SK-N-SH (cell line): ENCODE measurements at regions not wholly inside any gene's neighbourhood (a gene's known extent, or its start where the extent isn't known, plus 50 kb on each side); places are given as distances from the start of the nearest gene placed in this dataset.

Experiments
- CTCF ChIA-PET: fragments of 300-600, 350-600 bp; formaldehyde crosslinking; extraction: SDS; loops from one replicate; lab custom pipeline; 2021; lab: Yijun Ruan, JAX
- POLR2A ChIA-PET: fragments of 350-600 bp; sonication (Branson Sonifier 250); formaldehyde crosslinking; extraction: SDS; loops from one replicate; lab custom pipeline; 2020; ENCODE audit warnings: antibody characterized with exemption, inconsistent platforms; lab: Yijun Ruan, JAX
- DNase-seq: peaks from one replicate; pipeline ENCODE4 v3.0.0; 2012
- H2AFZ ChIP-seq: fragments of 200-600 bp; sonication (generic); 2 replicates; pipeline ENCODE4 v1.8.1; 2016; ENCODE audit warnings: antibody characterized with exemption, mild to moderate bottlenecking, low read depth
- H3F3A ChIP-seq: fragments of 200-600 bp; sonication (generic); replicated peaks from 2 replicates; pipeline ENCODE3; 2016; ENCODE audit warnings: antibody characterized with exemption, mild to moderate bottlenecking; ENCODE audit not compliant: insufficient read depth
- H3K27ac ChIP-seq, 2 experiments: fragments of 200-500 bp in 1 of 2; fragments of 200-600 bp in 1 of 2; sonication (Bioruptor generic) in 1 of 2; sonication (generic), shearing (Covaris generic) in 1 of 2; 2 replicates each; pipeline versions ENCODE4 v1.5.1 to v1.6.1; 2014 to 2016; ENCODE audit warnings: low read depth in 2 of 2, inconsistent platforms in 1 of 2, low read length in 1 of 2, mild to moderate bottlenecking in 1 of 2, mixed read lengths in 1 of 2
- H3K27me3 ChIP-seq: fragments of 200-600 bp; sonication (generic), shearing (Covaris generic); 2 replicates; pipeline ENCODE4 v1.6.1; 2016; ENCODE audit warnings: mixed run types; ENCODE audit not compliant: insufficient read depth
- H3K36me3 ChIP-seq, 2 experiments: fragments of 200-500 bp in 1 of 2; fragments of 200-600 bp in 1 of 2; sonication (Bioruptor generic) in 1 of 2; sonication (generic) in 1 of 2; replicated peaks in 1 of 2; 2 replicates each; pipeline versions ENCODE3 to v1.5.1; 2014 to 2016; ENCODE audit warnings: low read length in 1 of 2, mild to moderate bottlenecking in 1 of 2; ENCODE audit not compliant: insufficient read depth in 2 of 2, control insufficient read depth in 1 of 2
- H3K4me1 ChIP-seq, 2 experiments: fragments of 200-500 bp in 1 of 2; fragments of 200-600 bp in 1 of 2; sonication (Bioruptor generic) in 1 of 2; sonication (generic), shearing (Covaris generic) in 1 of 2; 2 replicates each; pipeline versions ENCODE4 v1.5.1 to v1.6.1; 2014 to 2016; ENCODE audit warnings: low read depth in 1 of 2, low read length in 1 of 2, mixed run types in 1 of 2; ENCODE audit not compliant: insufficient read depth in 2 of 2, control insufficient read depth in 1 of 2
- H3K4me2 ChIP-seq: fragments of 200-600 bp; sonication (generic), shearing (Covaris generic); 2 replicates; pipeline ENCODE4 v1.6.1; 2017; ENCODE audit warnings: mixed run types
- H3K4me3 ChIP-seq, 2 experiments: fragments of 200-500 bp in 1 of 2; fragments of 200-600 bp in 1 of 2; sonication (Bioruptor generic) in 1 of 2; sonication (generic), shearing (Covaris generic) in 1 of 2; 2 replicates each; pipeline versions ENCODE4 v1.5.1 to v1.8.1; 2014 to 2016; ENCODE audit warnings: low read depth in 2 of 2, inconsistent platforms in 1 of 2, low read length in 1 of 2, mild to moderate bottlenecking in 1 of 2, mixed read lengths in 1 of 2, moderate library complexity in 1 of 2
- H3K79me2 ChIP-seq: fragments of 200-600 bp; sonication (generic); 2 replicates; pipeline ENCODE4 v1.8.1; 2017; ENCODE audit warnings: mild to moderate bottlenecking; ENCODE audit not compliant: insufficient read depth
- H3K9ac ChIP-seq: fragments of 200-600 bp; sonication (generic); 2 replicates; pipeline ENCODE4 v1.6.1; 2017; ENCODE audit warnings: mixed run types
- H3K9me2 ChIP-seq: fragments of 200-600 bp; sonication (generic); 2 replicates; pipeline ENCODE4 v1.6.1; 2017; ENCODE audit warnings: mixed run types
- H3K9me3 ChIP-seq: fragments of 200-600 bp; sonication (generic); 2 replicates; pipeline ENCODE4 v1.6.1; 2017; ENCODE audit warnings: mixed run types, mild to moderate bottlenecking, moderate library complexity
- H4K20me1 ChIP-seq: fragments of 200-600 bp; sonication (generic); 2 replicates; pipeline ENCODE4 v1.6.1; 2017; ENCODE audit warnings: mild to moderate bottlenecking, mixed run types; ENCODE audit not compliant: insufficient read depth
- CHD2 ChIP-seq: fragments of 150-350 bp; IDR thresholded peaks from 2 replicates; pipeline ENCODE4 v1.6.1; 2018; ENCODE audit warnings: low read length; ENCODE audit not compliant: partially characterized antibody
- CTCF ChIP-seq: fragments of 200-600 bp; sonication (generic); IDR thresholded peaks from 2 replicates; pipeline ENCODE4 v1.6.1; 2017; ENCODE audit warnings: antibody characterized with exemption, mild to moderate bottlenecking, moderate library complexity
- EP300 ChIP-seq, 2 experiments: IDR thresholded peaks; 2 replicates each; pipeline versions ENCODE4 v1.4.0 to v1.6.1; 2012; ENCODE audit warnings: borderline replicate concordance in 1 of 2, low read depth in 1 of 2, low read length in 1 of 2
- EZH2phosphoT487 ChIP-seq: fragments of 200-600 bp; sonication (generic); IDR thresholded peaks from 2 replicates; pipeline ENCODE4 v1.6.1; 2017; ENCODE audit warnings: low read depth, mixed run types, mild to moderate bottlenecking, antibody characterized with exemption, moderate library complexity, borderline replicate concordance
- FOXJ3 ChIP-seq: sonication (generic); formaldehyde crosslinking; IDR thresholded peaks from 2 replicates; pipeline ENCODE4 v1.5.1; 2020; ENCODE audit warnings: mild to moderate bottlenecking, missing genetic modification reagents
- GATA2 ChIP-seq: sonication (generic); formaldehyde crosslinking; IDR thresholded peaks from 2 replicates; pipeline ENCODE4 v1.5.0; 2020; ENCODE audit warnings: mild to moderate bottlenecking, missing genetic modification reagents
- IRF3 ChIP-seq: fragments of 150-350 bp; IDR thresholded peaks from 2 replicates; pipeline ENCODE4 v1.6.1; 2016; ENCODE audit warnings: mild to moderate bottlenecking, low read depth, low read length
- NFIC ChIP-seq: IDR thresholded peaks from 2 replicates; pipeline ENCODE4 v1.4.0; 2012; ENCODE audit warnings: borderline replicate concordance
- POLR2AphosphoS5 ChIP-seq: IDR thresholded peaks from 2 replicates; pipeline ENCODE4 v1.6.1; 2012; ENCODE audit warnings: low read depth, low read length
- RAD21 ChIP-seq: IDR thresholded peaks from 2 replicates; pipeline ENCODE4 v1.6.1; 2012; ENCODE audit warnings: mild to moderate bottlenecking, low read length
- RCOR1 ChIP-seq: fragments of 150-350 bp; IDR thresholded peaks from 2 replicates; pipeline ENCODE4 v1.6.1; 2017; ENCODE audit warnings: antibody characterized with exemption, low read length
- REST ChIP-seq: IDR thresholded peaks from 2 replicates; pipeline ENCODE4 v1.6.1; 2012; ENCODE audit warnings: mild to moderate bottlenecking, low read depth, low read length, moderate library complexity
- RFX5 ChIP-seq: IDR thresholded peaks from 2 replicates; pipeline ENCODE4 v1.6.1; 2012; ENCODE audit warnings: mild to moderate bottlenecking, improper control_type of control experiment, low read length
- SIN3A ChIP-seq: IDR thresholded peaks from 2 replicates; pipeline ENCODE4 v1.6.1; 2012; ENCODE audit warnings: low read depth, mild to moderate bottlenecking, low read length, moderate library complexity, borderline replicate concordance
- SMC3 ChIP-seq: IDR thresholded peaks from 2 replicates; pipeline ENCODE4 v1.6.1; 2012; ENCODE audit warnings: low read depth, low read length, improper control_type of control experiment
- TCF12 ChIP-seq: IDR thresholded peaks from 2 replicates; pipeline ENCODE4 v1.4.0; 2012
- WGBS: methylation state at CpG from one replicate; pipeline ENCODE4 v1.1.6; 2017; ENCODE audit warnings: low lambda C conversion rate; 5-methylcytosine and 5-hydroxymethylcytosine counted together

GRCh38 chr10:2610946-2611345 is 456.4 kb upstream of the PFKP start:
- CTCF ChIA-PET = interaction anchor here (0.9 to 1.6 kb wide), 4 partner anchors 9 to 732 kb away, joined by 3 to 12 read pairs (median 4); no protein-coding TSS in a partner anchor
- WGBS = 7% methylated on average over 5 of the region's 5 CpGs
- DNase-seq = peak; percentile 61
- H3K9me3 ChIP-seq = no peaks in the 10 kb centered on the region
- POLR2A ChIA-PET = interaction anchor here (1.1 to 1.2 kb wide), 2 partner anchors 13 to 18 kb away, joined by 4 read pairs; no protein-coding TSS in a partner anchor
- H3K79me2 ChIP-seq = no peaks in the 10 kb centered on the region
- H3K9me2 ChIP-seq = no peaks in the 10 kb centered on the region
- H3F3A ChIP-seq = no peaks in the 10 kb centered on the region
- H3K36me3 ChIP-seq = peaks cover 0 to 2% of the 10 kb centered on the region in 2 experiments
- H3K4me2 ChIP-seq = no peak overlapping the region
- no peak overlapping the region for H3K4me3 ChIP-seq
- no peaks in the 10 kb centered on the region for H4K20me1 ChIP-seq
- no peak overlapping the region for H2AFZ ChIP-seq
- H3K4me1 ChIP-seq = peaks cover 0 to 11% of the 10 kb centered on the region in 2 experiments; a peak in 2 of 4 replicates
- H3K27ac ChIP-seq = peak overlapping the region in 1 of 2 experiments; percentile 94; a peak in 2 of 4 replicates
- no peaks in the 10 kb centered on the region for H3K27me3 ChIP-seq
- TF ChIP-seq CHD2 (peak; percentile 66), GATA2 (CRISPR knock-in tag) (peak; percentile 98), RCOR1 (peak; percentile 96), FOXJ3 (peak; percentile 95), IRF3 (no peak), EP300 (IDR thresholded peaks at IDR 0.05; ENCODE audit: borderline replicate concordance in 1 of 2, low read depth in 1 of 2, low read length in 1 of 2) (peak in 1 of 2 experiments; percentile 97; a peak in 2 of 4 replicates), RAD21 (0 out of 2 replicates have a peak, but pooled peaks have one; percentile 27), POLR2AphosphoS5 (no peak), RFX5 (no peak)
- TF ChIP-seq, all 33 proteins: peak for 6
- no peak overlapping the region for H3K9ac ChIP-seq

GRCh38 chr10:2604891-2605290 is 462.5 kb upstream of the PFKP start:
- 32% methylated on average over 3 of the region's 3 CpGs for WGBS
- Histone ChIP-seq H2AFZ (no peak overlapping the region), H3K9me2 (no peaks in the 10 kb centered on the region), H3K79me2 (no peaks in the 10 kb centered on the region), H3K27ac (no peak overlapping the region), H3K9ac (no peak overlapping the region), H3K4me2 (no peak overlapping the region), H3K36me3 (peaks cover 0 to 2% of the 10 kb centered on the region in 2 experiments), H4K20me1 (no peaks in the 10 kb centered on the region), H3F3A (no peaks in the 10 kb centered on the region), H3K9me3 (no peaks in the 10 kb centered on the region), H3K4me3 (no peak overlapping the region), H3K4me1 (no peaks in the 10 kb centered on the region), H3K27me3 (no peaks in the 10 kb centered on the region)
- no peak for DNase-seq
- no peak for TF ChIP-seq SIN3A
- TF ChIP-seq EZH2phosphoT487 = no peak
- no peak for TF ChIP-seq NFIC
- no peak for TF ChIP-seq CTCF
- no peak for TF ChIP-seq IRF3
- no peak for TF ChIP-seq REST
- no peak for TF ChIP-seq TCF12
- TF ChIP-seq SMC3 = no peak
- TF ChIP-seq RFX5 = no peak
- CTCF ChIA-PET = no interaction called here
- POLR2A ChIA-PET = no interaction called here
